ENCODE measurements at regions not wholly inside any gene's neighbourhood (a gene's known extent, or its start where the extent isn't known, plus 50 kb on each side); places are given as distances from the start of the nearest gene placed in this dataset.
"Not testable (repeated sequence)": the region's sequence is repeated elsewhere in the genome, so short reads cannot be mapped to it uniquely, and the experiment has no call there.

GRCh38 chr14:58966997-58967396 is 221.5 kb upstream of the DAAM1 start:
- no peaks in the 10 kb centered on the region for H3K9me3 ChIP-seq (ENCODE audit: control insufficient read depth, insufficient read depth, low read length)

GRCh38 chr14:58969951-58970751 is 218.3 kb upstream of the DAAM1 start:
- peak overlapping the region; percentile 49; the same call in 1 of the 2 replicates for H3K9ac ChIP-seq (ENCODE audit: low read depth, low read length)
- H3K36me3 ChIP-seq (ENCODE audit: insufficient read depth, low read length) = no peaks in the 10 kb centered on the region
- no peaks in the 10 kb centered on the region for H3K9me3 ChIP-seq (ENCODE audit: control insufficient read depth, insufficient read depth, low read length)
- peaks cover 30% of the 10 kb centered on the region for H3K4me1 ChIP-seq (ENCODE audit: insufficient read depth, low read length)

More at GRCh38 chr14:58966997-58967396, 221.5 kb upstream of the DAAM1 start:
- H3K36me3 ChIP-seq (ENCODE audit: insufficient read depth, low read length) = no peaks in the 10 kb centered on the region
- no peak overlapping the region for H3K9ac ChIP-seq (ENCODE audit: low read depth, low read length)
- H3K4me1 ChIP-seq (ENCODE audit: insufficient read depth, low read length) = peaks cover 32% of the 10 kb centered on the region

GRCh38 chr14:58972233-58973017 is 216.0 kb upstream of the DAAM1 start:
- Histone ChIP-seq H3K4me1 (ENCODE audit: insufficient read depth, low read length) (peaks cover 30% of the 10 kb centered on the region), H3K9ac (ENCODE audit: low read depth, low read length) (peak overlapping the region; percentile 49; the same call in 1 of the 2 replicates), H3K9me3 (ENCODE audit: control insufficient read depth, insufficient read depth, low read length) (no peaks in the 10 kb centered on the region), H3K36me3 (ENCODE audit: insufficient read depth, low read length) (no peaks in the 10 kb centered on the region)

GRCh38 chr14:58977366-58977765 is 211.1 kb upstream of the DAAM1 start:
- H3K9ac ChIP-seq (ENCODE audit: low read depth, low read length) = no peak overlapping the region
- peaks cover 4% of the 10 kb centered on the region; the same call in 1 of the 2 replicates for H3K4me1 ChIP-seq (ENCODE audit: insufficient read depth, low read length)
- no peaks in the 10 kb centered on the region for H3K9me3 ChIP-seq (ENCODE audit: control insufficient read depth, insufficient read depth, low read length)
- H3K36me3 ChIP-seq (ENCODE audit: insufficient read depth, low read length) = no peaks in the 10 kb centered on the region

GRCh38 chr14:58978343-58978742 is 210.1 kb upstream of the DAAM1 start:
- no peaks in the 10 kb centered on the region; the same call in 1 of the 2 replicates for H3K4me1 ChIP-seq (ENCODE audit: insufficient read depth, low read length)
- H3K9ac ChIP-seq (ENCODE audit: low read depth, low read length) = no peak overlapping the region
- H3K36me3 ChIP-seq (ENCODE audit: insufficient read depth, low read length) = no peaks in the 10 kb centered on the region
- no peaks in the 10 kb centered on the region for H3K9me3 ChIP-seq (ENCODE audit: control insufficient read depth, insufficient read depth, low read length)

- H3K9me3 ChIP-seq (ENCODE audit: control insufficient read depth, insufficient read depth, low read length) = no peaks in the 10 kb centered on the region
- H3K9ac ChIP-seq (ENCODE audit: low read depth, low read length) = no peak overlapping the region
- no peaks in the 10 kb centered on the region for H3K36me3 ChIP-seq (ENCODE audit: insufficient read depth, low read length)
- H3K4me1 ChIP-seq (ENCODE audit: insufficient read depth, low read length) = no peaks in the 10 kb centered on the region; the same call in 1 of the 2 replicates
These were observed 209.1 kb upstream of the DAAM1 start for GRCh38 chr14:58979325-58979724.

- no peaks in the 10 kb centered on the region for H3K36me3 ChIP-seq (ENCODE audit: insufficient read depth, low read length)
- H3K4me1 ChIP-seq (ENCODE audit: insufficient read depth, low read length) = no peaks in the 10 kb centered on the region; the same call in 1 of the 2 replicates
- no peaks in the 10 kb centered on the region for H3K9me3 ChIP-seq (ENCODE audit: control insufficient read depth, insufficient read depth, low read length)
These were observed 206.6 kb upstream of the DAAM1 start for GRCh38 chr14:58981840-58982239.

GRCh38 chr14:58985786-58986185 is 202.7 kb upstream of the DAAM1 start:
- H3K4me1 ChIP-seq (ENCODE audit: insufficient read depth, low read length) = no peaks in the 10 kb centered on the region
- H3K9me3 ChIP-seq (ENCODE audit: control insufficient read depth, insufficient read depth, low read length) = no peaks in the 10 kb centered on the region
- no peaks in the 10 kb centered on the region for H3K36me3 ChIP-seq (ENCODE audit: insufficient read depth, low read length)
- no peak overlapping the region for H3K9ac ChIP-seq (ENCODE audit: low read depth, low read length)

More at GRCh38 chr14:58981840-58982239, 206.6 kb upstream of the DAAM1 start:
- H3K9ac ChIP-seq (ENCODE audit: low read depth, low read length) = no peak overlapping the region

- Histone ChIP-seq H3K9me3 (ENCODE audit: control insufficient read depth, insufficient read depth, low read length) (no peaks in the 10 kb centered on the region), H3K4me1 (ENCODE audit: insufficient read depth, low read length) (no peaks in the 10 kb centered on the region), H3K36me3 (ENCODE audit: insufficient read depth, low read length) (no peaks in the 10 kb centered on the region), H3K9ac (ENCODE audit: low read depth, low read length) (no peak overlapping the region)
These were observed 200.9 kb upstream of the DAAM1 start for GRCh38 chr14:58987591-58987990.

- H3K4me1 ChIP-seq (ENCODE audit: insufficient read depth, low read length) = no peaks in the 10 kb centered on the region
- no peak overlapping the region for H3K9ac ChIP-seq (ENCODE audit: low read depth, low read length)
- no peaks in the 10 kb centered on the region for H3K9me3 ChIP-seq (ENCODE audit: control insufficient read depth, insufficient read depth, low read length)
- no peaks in the 10 kb centered on the region for H3K36me3 ChIP-seq (ENCODE audit: insufficient read depth, low read length)
These were observed 195.5 kb upstream of the DAAM1 start for GRCh38 chr14:58992935-58993334.

GRCh38 chr14:58994130-58994529 is 194.3 kb upstream of the DAAM1 start:
- no peaks in the 10 kb centered on the region for H3K9me3 ChIP-seq (ENCODE audit: control insufficient read depth, insufficient read depth, low read length)
- no peaks in the 10 kb centered on the region for H3K4me1 ChIP-seq (ENCODE audit: insufficient read depth, low read length)
- H3K9ac ChIP-seq (ENCODE audit: low read depth, low read length) = no peak overlapping the region
- H3K36me3 ChIP-seq (ENCODE audit: insufficient read depth, low read length) = no peaks in the 10 kb centered on the region

- H3K9ac ChIP-seq (ENCODE audit: low read depth, low read length) = no peak overlapping the region
- H3K9me3 ChIP-seq (ENCODE audit: control insufficient read depth, insufficient read depth, low read length) = no peaks in the 10 kb centered on the region
- H3K4me1 ChIP-seq (ENCODE audit: insufficient read depth, low read length) = no peaks in the 10 kb centered on the region
- no peaks in the 10 kb centered on the region for H3K36me3 ChIP-seq (ENCODE audit: insufficient read depth, low read length)
These were observed 184.5 kb upstream of the DAAM1 start for GRCh38 chr14:59004012-59004411.

GRCh38 chr14:59006179-59006578 is 182.3 kb upstream of the DAAM1 start:
- H3K4me1 ChIP-seq (ENCODE audit: insufficient read depth, low read length); H3K36me3 ChIP-seq (ENCODE audit: insufficient read depth, low read length); H3K9me3 ChIP-seq (ENCODE audit: control insufficient read depth, insufficient read depth, low read length); H3K9ac ChIP-seq (ENCODE audit: low read depth, low read length): not testable (repeated sequence)

- no peaks in the 10 kb centered on the region for H3K4me1 ChIP-seq (ENCODE audit: insufficient read depth, low read length)
- H3K9me3 ChIP-seq (ENCODE audit: control insufficient read depth, insufficient read depth, low read length) = no peaks in the 10 kb centered on the region
- no peaks in the 10 kb centered on the region for H3K36me3 ChIP-seq (ENCODE audit: insufficient read depth, low read length)
- no peak overlapping the region for H3K9ac ChIP-seq (ENCODE audit: low read depth, low read length)
These were observed 178.5 kb upstream of the DAAM1 start for GRCh38 chr14:59009967-59010366.

All from ES-I3 (cell line).